ENCODE measurements at regions not wholly inside any gene's neighbourhood (a gene's known extent, or its start where the extent isn't known, plus 50 kb on each side); places are given as distances from the start of the nearest gene placed in this dataset.
A peak's percentile ranks its signal among the peaks of the same experiment; 100 is the strongest.

DNA sequence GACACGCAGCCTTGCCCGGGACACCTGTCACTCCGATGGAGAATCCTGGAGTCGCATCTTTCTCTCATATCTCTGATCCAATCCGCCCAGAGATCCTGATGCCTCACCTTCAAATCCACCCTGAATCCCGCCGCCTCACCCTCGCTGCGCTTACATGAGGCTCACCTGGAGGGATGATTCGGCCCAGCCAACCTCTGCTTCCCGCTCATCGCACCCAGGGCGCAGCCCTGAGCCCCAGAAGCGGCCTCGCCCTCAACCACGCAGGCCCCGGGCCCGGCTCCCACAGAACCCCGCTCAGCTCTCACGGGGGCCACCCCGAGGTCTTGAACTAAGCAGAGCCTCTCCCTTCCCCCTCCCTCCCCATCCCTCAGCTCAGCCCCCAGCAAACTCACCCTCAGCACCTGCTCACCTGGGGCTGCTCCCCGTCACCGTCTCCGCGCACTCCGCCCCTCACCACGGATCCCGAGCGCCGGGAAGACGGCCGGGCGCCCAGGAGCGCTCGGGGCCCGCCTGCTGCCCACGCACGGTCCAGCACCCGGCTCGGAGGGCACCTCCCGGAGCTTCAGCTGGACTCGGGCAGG, 160.0 kb downstream of the NDUFA10 start:
- DNase-seq = no peak

GRCh38 chr2:239864247-239865058, 160.7 kb downstream of the NDUFA10 start:
- DNase-seq = no peak

DNA sequence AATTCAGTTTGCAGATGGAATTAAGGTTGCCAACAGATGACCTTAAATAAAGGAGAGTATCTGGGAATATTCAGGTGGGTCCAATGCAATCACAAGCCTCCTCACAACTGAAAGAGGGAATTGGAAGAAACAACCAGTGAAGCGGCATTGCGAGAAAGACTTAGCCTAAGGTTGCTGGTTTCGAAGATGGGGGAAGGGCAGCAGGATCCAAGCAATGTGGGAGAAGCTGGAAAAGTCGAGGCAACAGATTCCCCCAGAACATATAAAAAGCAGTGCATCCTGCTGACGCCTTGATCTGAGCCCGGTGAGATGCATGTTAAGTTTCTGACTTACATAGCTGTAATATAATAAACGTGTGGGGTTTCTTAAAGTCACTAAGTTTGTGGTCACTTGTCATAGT, 162.5 kb downstream of the NDUFA10 start:
- no peak for DNase-seq

DNA sequence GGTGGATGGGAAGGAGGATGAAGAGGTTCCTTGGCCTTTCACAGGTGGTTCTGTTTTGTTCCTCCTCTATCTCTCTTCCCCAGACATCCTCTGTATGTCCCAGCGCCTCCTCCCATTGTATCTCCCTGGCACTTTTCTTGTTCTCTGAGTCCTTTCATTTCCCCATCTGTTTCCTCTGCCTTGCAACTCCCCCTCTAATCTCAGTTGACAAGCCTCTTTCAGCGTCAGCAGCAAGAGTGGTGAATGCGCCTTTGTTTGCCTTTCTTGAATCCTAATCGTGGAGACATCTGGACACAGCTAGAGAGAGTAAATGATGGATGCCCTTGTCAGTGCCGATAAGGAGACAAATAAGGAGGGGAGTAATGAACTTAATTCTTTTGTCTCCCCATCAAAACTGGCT, 167.0 kb downstream of the NDUFA10 start:
- peak in 4 of 14 donors; percentile 6 to 28 (median 16) for DNase-seq

DNA sequence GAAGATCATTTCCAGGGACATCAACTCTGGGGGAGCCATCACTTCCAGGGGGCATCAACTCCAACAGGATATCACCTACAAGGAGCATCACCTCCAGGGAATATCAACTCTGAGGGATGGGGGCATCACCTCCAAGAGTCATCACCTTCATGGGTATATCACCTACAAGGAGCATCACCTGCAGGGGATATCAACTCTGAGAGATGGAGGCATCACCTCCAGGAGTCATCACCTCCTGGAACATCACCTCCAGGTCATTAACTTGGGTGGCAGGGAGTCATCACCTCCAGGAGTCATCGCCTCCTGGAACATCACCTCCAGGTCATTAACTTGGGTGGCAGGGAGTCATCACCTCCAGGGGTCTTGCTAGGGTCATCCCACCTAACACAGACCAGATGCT, 167.6 kb downstream of the NDUFA10 start:
- no peak for DNase-seq

GRCh38 chr2:239856620-239857285, 168.4 kb downstream of the NDUFA10 start:
- DNase-seq = no peak

DNA sequence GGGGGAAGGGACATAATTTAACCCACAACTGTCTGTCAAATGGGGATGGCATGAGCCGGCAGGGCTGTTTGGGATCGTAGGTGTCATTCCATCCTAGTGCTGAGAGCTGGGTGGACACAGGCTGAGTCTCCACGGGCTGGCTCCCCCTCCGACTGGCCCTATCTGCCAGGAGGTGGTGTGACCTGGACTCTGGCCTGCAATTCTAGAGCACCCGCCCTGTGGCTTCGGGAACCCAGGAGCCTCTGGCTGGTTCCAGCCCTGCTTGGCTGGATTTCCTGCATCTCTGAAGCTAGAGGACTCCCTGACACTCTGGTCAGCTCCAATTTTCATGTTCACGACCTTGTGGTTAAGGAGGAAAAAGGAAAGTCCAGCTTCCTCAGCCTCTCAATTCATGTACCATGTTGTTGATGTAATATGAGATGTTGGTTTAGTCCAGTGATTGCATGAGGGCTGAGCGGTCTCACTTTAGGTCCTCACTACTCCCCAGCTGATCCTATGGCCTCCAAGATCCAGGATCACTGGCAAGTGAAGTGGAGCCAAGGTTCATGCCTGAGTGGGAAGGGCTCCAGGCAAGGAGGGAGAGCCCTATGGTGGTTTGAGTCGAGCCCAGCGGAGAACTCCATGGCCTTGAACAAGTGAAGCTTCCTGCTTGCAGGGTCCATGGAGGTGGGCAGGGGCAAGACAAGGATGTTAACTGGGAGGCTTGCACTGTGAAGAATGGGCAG, 169.1 kb downstream of the NDUFA10 start:
- DNase-seq = no peak

DNA sequence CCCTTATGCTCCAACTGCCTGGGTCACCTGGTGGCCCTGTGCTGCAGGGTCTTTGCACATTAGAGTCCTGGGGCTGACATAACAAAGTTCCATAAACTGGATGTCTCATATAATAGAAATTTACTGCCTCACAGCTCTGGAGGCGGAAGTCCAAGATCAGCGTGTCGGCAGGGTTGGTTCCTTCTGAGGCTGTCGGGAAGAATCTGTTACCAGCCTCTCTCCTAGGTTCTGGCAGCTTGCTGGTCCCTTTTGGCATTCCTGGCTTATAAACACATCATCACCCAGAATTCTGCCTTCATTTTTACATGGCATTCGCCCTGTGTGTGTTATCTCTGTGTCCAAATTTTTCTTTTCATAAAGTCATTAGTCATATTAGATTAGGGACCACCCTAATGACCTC, 170.5 kb downstream of the NDUFA10 start:
- DNase-seq = no peak

DNA sequence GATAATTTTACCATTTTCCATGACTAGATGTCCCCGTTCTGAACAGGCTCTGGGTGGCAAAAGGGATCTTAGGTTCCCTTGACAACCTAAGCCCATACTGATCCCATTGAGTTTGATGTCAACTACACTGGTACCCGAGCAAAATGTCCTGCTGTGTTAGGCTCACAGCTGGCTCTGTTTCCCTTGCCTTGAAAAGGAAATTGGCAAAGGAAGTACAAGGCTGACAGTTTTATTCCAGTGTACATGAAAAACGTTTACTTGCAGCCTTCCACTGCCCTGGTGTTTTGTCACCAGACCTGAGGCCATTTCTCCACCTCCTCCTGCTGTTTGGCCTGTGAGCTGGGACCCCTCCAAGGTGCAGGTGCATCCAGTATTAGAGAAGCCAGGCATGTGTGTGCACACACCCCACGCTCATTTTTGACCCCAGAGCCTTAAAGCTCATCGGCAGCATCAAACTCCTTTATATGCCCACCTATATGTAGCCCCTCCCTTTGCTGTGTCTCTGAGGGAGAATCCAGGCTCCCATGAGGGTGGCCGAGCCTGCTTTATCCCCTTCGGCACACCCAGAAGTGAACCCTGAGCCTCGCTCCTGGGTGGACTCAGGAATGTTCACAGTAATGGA, 171.3 kb downstream of the NDUFA10 start:
- DNase-seq = no peak

DNA sequence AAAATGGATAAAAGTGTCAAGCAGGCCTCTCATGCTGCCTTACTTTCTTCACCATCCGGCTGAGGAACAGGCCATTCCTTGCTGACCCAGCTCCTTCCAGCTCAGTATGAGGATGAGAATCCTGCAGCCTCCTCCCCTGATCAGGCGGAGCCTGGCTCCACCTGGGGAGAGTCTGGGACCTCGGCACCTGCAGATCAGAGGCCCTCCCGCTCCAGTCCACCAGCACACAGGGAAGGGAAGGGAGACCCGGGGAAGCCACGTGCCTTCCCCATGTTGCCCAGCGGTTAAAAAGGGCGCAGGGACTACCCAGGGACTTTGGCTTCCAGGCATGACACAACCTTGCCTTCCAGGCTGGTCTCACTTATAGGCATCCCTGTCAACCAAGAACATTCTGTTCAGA, 172.0 kb downstream of the NDUFA10 start:
- no peak for DNase-seq

DNA sequence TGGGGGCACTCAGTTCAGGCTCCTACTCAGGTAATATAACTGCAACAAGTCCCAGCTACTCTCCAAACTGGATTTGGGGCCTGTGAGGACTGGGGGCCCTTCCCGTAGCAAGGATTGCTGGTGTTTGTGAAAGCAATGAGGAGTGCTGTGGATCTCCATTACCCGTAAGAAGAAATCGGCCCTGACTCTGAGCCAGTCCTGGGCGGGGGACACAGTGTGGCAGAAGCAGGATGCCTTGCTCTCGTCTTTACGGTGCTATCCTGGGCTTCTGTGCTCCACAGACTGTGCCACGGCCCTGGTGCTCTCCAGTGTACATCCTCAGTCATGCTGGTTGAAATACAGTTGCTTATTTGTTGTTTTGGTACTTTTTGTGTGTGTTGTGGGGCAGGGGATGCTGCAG, 172.9 kb downstream of the NDUFA10 start:
- DNase-seq = no peak

DNA sequence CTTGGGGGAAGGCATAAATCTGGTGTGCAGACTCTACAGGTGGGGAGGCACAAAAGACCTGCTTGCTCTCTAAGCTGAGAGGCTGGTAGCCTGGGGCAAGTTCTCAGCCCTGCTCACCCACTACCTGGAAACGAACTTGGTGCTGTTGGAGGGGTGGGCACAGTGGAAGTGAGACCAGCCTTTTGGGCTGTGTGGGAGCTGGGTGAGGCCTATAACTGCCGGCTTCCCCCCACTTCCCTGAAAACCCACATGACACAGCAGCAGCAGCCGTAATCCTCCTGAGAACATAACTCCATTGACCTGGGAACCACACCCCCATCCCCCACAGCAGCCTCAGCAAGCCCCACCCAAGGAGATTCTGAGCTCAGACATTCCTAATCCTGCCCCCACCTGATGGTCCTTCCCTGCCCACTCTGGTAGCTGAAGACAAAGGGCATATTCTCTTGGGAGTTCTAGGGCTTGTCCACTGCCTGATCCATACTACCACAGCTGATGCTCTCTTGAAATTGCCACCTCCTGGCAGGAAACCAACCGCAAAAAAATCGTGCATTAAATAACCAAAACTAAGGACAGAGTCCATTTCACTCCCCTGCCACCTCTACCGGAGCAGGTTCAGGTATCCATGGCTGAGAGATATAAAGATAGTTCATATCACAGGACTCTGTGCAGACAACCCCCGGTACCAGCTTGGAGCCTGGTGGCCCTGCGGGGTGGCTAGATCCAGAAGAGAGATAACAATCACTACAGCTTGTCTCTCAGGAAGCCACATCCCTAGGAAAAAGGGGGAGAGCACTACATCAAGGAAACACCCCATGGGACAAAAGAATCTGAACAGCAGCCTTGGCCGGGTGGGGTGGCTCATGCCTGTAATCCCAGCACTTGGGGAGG, 178.1 kb downstream of the NDUFA10 start:
- DNase-seq = no peak

DNA sequence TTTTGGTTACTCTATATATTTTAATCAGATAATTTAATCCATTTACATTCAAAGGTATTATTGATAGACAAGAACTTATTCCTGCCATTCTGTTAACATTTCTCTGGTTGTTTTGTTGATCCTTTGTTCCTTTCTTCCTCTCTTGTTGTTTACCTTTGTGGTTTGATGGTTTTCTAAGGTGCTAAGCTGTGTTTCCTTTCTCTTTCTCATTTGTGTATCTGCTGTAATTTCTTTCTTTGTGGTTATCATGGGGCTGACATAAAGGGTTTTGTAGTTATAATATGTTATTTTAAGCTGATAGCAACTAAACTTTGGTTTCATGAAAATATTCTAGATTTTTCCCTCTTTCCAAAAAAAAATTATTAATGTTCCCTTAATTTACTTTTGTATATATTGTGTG, 179.2 kb downstream of the NDUFA10 start:
- DNase-seq = no peak

DNA sequence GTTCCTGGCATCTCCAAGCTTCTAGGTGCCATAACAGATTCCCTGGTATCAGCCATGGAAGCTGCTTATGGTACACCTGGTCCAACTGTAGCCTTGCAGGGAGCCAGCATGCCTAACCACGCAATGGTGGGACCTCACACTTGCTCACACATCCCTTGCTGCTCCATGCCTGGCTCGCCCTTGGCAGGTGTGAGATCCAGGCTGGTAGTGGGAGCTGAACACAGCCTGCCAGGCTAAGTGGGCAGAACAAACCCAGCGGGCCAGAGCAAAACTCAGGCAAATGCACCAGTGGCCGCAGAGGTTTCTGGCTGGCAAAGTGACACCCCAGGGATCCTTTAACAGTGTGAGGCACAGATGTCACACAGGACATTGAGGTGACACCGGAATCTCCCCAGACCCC, 185.8 kb downstream of the NDUFA10 start:
- no peak for DNase-seq

DNA sequence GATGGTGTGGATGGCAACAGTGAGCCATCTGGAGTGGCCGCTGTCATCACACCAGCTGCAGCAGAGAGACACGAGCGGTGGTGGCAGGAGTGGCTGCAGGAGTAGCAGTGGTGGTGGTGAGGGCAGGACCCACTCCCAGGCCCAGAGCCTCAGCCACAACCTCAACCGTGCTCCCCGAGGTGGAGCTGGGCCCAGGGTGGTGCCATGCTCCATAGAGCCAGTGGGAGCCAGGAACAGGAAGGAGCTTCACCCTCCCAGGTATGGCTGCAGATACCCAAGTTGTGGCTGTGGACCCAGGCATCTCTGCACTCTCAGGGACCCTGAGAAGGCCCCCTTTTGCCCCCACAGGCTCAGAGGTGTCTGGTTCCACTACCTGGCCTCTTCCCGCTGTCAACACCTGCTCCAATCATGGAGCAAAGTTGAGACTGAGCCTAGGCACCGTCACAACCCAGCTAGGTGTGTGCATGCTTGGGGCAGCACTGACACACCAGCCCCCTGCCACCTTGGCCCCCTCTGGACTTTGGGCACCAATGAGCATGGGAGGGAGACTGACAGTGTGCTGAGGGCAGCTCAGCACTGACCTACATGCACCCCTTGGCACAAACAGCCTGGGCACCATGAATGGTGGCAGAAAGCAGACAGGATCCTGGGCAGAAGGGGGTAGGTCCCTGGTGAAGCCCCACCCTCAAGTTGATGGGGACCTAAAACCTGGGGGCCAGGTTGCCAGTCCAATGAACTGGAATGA, 188.9 kb downstream of the NDUFA10 start:
- no peak for DNase-seq

GRCh38 chr2:239835056-239835455, 190.1 kb downstream of the NDUFA10 start:
- no peak for DNase-seq

GRCh38 chr2:239834143-239834542, 191.0 kb downstream of the NDUFA10 start:
- no peak for DNase-seq

DNA sequence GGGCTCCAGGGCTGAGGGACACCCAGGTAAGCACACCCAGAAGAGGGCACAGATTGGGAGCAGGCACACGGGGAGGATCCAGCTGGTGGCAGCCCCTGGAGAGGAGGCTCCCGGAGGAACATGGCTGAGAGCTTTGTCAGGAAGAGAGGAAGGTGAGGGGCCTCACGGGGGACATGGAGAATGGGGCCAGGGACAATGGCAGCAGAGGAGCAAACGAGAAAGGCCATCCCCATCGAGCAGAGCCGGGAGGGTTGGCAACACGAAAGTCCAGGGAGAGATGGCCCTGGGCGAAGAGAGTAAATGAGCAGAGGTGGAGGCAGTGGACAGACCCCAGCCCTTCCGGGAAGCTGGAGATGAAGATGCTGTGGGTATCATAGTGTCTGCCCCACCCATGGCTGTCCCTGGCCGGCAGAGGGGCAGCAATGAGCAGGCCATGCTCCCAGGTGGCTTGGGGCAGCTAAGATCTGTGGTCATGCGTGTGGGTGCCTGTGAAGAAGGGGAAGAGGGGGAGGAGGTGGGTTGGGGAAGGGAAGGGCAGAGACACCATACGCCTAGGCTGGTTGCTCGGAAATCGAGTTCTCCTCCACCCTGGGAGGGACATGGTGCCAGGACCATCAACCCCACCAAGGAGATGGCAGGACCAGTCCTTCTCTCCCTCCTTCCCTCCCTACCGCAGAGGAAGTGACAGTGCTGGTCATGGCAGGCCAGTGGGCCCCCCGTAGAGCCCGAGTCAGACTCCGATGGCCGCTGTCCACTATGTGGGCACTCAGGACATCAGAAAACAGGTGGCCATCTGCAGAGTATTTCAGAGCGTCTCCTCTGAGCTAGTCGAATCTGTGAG, 191.7 kb downstream of the NDUFA10 start:
- DNase-seq = no peak

GRCh38 chr2:239832490-239833268, 192.5 kb downstream of the NDUFA10 start:
- DNase-seq = no peak
